CD14-positive monocyte (primary cell): ENCODE measurements at regions not wholly inside any gene's neighbourhood (a gene's known extent, or its start where the extent isn't known, plus 50 kb on each side); places are given as distances from the start of the nearest gene placed in this dataset.

Experiments
- DNase-seq, 3 donors: peaks; one replicate each; pipeline ENCODE4 v3.0.0-alpha.2; 2011 to 2022
- H2AFZ ChIP-seq: 2 replicates; pipeline ENCODE4 v1.6.0; 2012; ENCODE audit warnings: mild to moderate bottlenecking, low read depth, low read length, inconsistent platforms; ENCODE audit not compliant: insufficient read depth, poor library complexity, severe bottlenecking
- H3K27ac ChIP-seq, 2 donors: 1 replicate in 1 of 2; 2 replicates in 1 of 2; pipeline ENCODE4 v1.5.1; 2012 to 2013; ENCODE audit warnings: low read length in 2 of 2, control low read depth in 1 of 2, inconsistent platforms in 1 of 2, low read depth in 1 of 2, mild to moderate bottlenecking in 1 of 2
- H3K27me3 ChIP-seq, 2 donors: one replicate each; pipeline versions ENCODE4 v1.6.0 to v1.6.1; 2011 to 2013; ENCODE audit warnings: low read length in 2 of 2; ENCODE audit not compliant: control insufficient read depth in 2 of 2, insufficient read depth in 2 of 2
- H3K36me3 ChIP-seq, 2 donors: replicated peaks in 1 of 2; 1 replicate in 1 of 2; 2 replicates in 1 of 2; pipeline versions ENCODE4 v1.5.1 to v1.6.1; 2012 to 2013; ENCODE audit warnings: low read length in 2 of 2, control low read depth in 1 of 2, inconsistent platforms in 1 of 2, mild to moderate bottlenecking in 1 of 2; ENCODE audit not compliant: insufficient read depth in 2 of 2, control insufficient read depth in 1 of 2
- H3K4me1 ChIP-seq, 2 donors: 1 replicate in 1 of 2; 2 replicates in 1 of 2; pipeline versions ENCODE4 v1.5.1 to v1.6.1; 2012 to 2013; ENCODE audit warnings: low read length in 2 of 2, control low read depth in 1 of 2, inconsistent platforms in 1 of 2, mild to moderate bottlenecking in 1 of 2, moderate library complexity in 1 of 2; ENCODE audit not compliant: insufficient read depth in 2 of 2, control insufficient read depth in 1 of 2
- H3K4me2 ChIP-seq: replicated peaks from 2 replicates; pipeline ENCODE3; 2012; ENCODE audit warnings: low read length, moderate library complexity, mild to moderate bottlenecking; ENCODE audit not compliant: poor library complexity, severe bottlenecking; ENCODE audit errors: extremely low read depth
- H3K4me3 ChIP-seq, 3 experiments: fragments of 200-600 bp in 1 of 3; sonication (generic) in 1 of 3; replicated peaks in 1 of 3; 1 replicate in 2 of 3; 2 replicates in 1 of 3; pipeline ENCODE4 v1.5.1; 2011 to 2013; ENCODE audit warnings: low read length in 3 of 3, mild to moderate bottlenecking in 3 of 3, control low read depth in 2 of 3, low read depth in 2 of 3, inconsistent platforms in 1 of 3, moderate library complexity in 1 of 3
- H3K79me2 ChIP-seq: 2 replicates; pipeline ENCODE4 v1.6.0; 2012; ENCODE audit warnings: mild to moderate bottlenecking, control low read depth, inconsistent platforms, low read length, moderate library complexity; ENCODE audit not compliant: insufficient read depth
- H3K9ac ChIP-seq: 2 replicates; pipeline ENCODE4 v1.6.0; 2017; ENCODE audit warnings: low read length, mild to moderate bottlenecking; ENCODE audit not compliant: insufficient read depth, poor library complexity, severe bottlenecking
- H3K9me3 ChIP-seq, 2 donors: replicated peaks in 1 of 2; 1 replicate in 1 of 2; 2 replicates in 1 of 2; pipeline versions ENCODE4 v1.5.1 to v1.6.1; 2012 to 2013; ENCODE audit warnings: low read length in 2 of 2, control low read depth in 1 of 2; ENCODE audit not compliant: control insufficient read depth in 1 of 2, insufficient read depth in 1 of 2
- H4K20me1 ChIP-seq: 2 replicates; pipeline ENCODE4 v1.6.0; 2012; ENCODE audit warnings: mild to moderate bottlenecking, low read length, control low read depth, moderate library complexity; ENCODE audit not compliant: insufficient read depth
- H3K27ac Mint-ChIP-seq, 7 donors: one replicate each; pipeline ENCODE4 v1.8.0; 2020; ENCODE audit warnings: mild to moderate bottlenecking in 7 of 7, mixed read lengths in 7 of 7, moderate library complexity in 6 of 7, inconsistent platforms in 2 of 7
- H3K27me3 Mint-ChIP-seq, 3 donors: one replicate each; pipeline ENCODE4 v1.8.0; 2021 to 2022; ENCODE audit warnings: low read depth in 3 of 3, mild to moderate bottlenecking in 3 of 3, mixed read lengths in 3 of 3, moderate library complexity in 3 of 3, inconsistent platforms in 1 of 3
- H3K36me3 Mint-ChIP-seq, 2 donors: one replicate each; pipeline ENCODE4 v1.8.0; 2020; ENCODE audit warnings: mixed read lengths in 2 of 2, inconsistent platforms in 1 of 2, mild to moderate bottlenecking in 1 of 2
- H3K4me1 Mint-ChIP-seq: one replicate; pipeline ENCODE4 v1.8.0; 2020; ENCODE audit warnings: mild to moderate bottlenecking, mixed read lengths
- H3K4me3 Mint-ChIP-seq, 2 donors: one replicate each; pipeline ENCODE4 v1.8.0; 2020; ENCODE audit warnings: mild to moderate bottlenecking in 2 of 2, mixed read lengths in 2 of 2, moderate library complexity in 1 of 2
- H3K9me3 Mint-ChIP-seq, 7 donors: one replicate each; pipeline ENCODE4 v1.8.0; 2020 to 2022; ENCODE audit warnings: mixed read lengths in 7 of 7, mild to moderate bottlenecking in 6 of 7, moderate library complexity in 6 of 7, inconsistent platforms in 2 of 7
- CTCF ChIP-seq: fragments of 200-600 bp; IDR thresholded peaks from one replicate; pipeline ENCODE4 v1.8.0; 2022; ENCODE audit warnings: antibody characterized with exemption, mild to moderate bottlenecking
- WGBS: methylation state at CpG from one replicate; pipeline ENCODE4 v1.1.5; 2013; ENCODE audit warnings: missing lambda C conversion rate; ENCODE audit not compliant: insufficient coverage; 5-methylcytosine and 5-hydroxymethylcytosine counted together
- intact Hi-C, 2 donors: fragments of 100-400 bp; cut with micrococcal nuclease; formaldehyde crosslinking; loops; one replicate each; pipeline versions ENCODE4 v1.15.0 to v1.15.1; 2023

GRCh38 chr3:193980326-193980725 lies 155.6 kb upstream of the HES1 start:
- no peak for DNase-seq
- no peak overlapping the region for H3K4me2 ChIP-seq
- H3K4me1 ChIP-seq = peaks cover 30 to 36% of the 10 kb centered on the region in 2 donors
- no peak for TF ChIP-seq CTCF
- no peaks in the 10 kb centered on the region for H4K20me1 ChIP-seq
- no peaks in the 10 kb centered on the region for H3K36me3 ChIP-seq
- H3K27me3 ChIP-seq = peaks cover 4 to 5% of the 10 kb centered on the region in 2 donors
- peaks cover 8 to 12% (median 9%) of the 10 kb centered on the region in 3 donors for H3K27me3 Mint-ChIP-seq
- H3K9ac ChIP-seq = no peak overlapping the region
- WGBS = 92% methylated on average over 4 of the region's 7 CpGs
- H3K36me3 Mint-ChIP-seq = peaks cover 0 to 5% of the 10 kb centered on the region in 2 donors
- no peak overlapping the region for H3K4me3 Mint-ChIP-seq
- no peaks in the 10 kb centered on the region for H3K9me3 ChIP-seq
- no peaks in the 10 kb centered on the region for H3K79me2 ChIP-seq
- no peak overlapping the region for H2AFZ ChIP-seq
- H3K9me3 Mint-ChIP-seq = no peaks in the 10 kb centered on the region
- no peak overlapping the region for H3K27ac Mint-ChIP-seq
- H3K4me1 Mint-ChIP-seq = peaks cover 46% of the 10 kb centered on the region
- H3K4me3 ChIP-seq = no peak overlapping the region
- intact Hi-C loops = no loop called here
- H3K27ac ChIP-seq = no peak overlapping the region

DNA sequence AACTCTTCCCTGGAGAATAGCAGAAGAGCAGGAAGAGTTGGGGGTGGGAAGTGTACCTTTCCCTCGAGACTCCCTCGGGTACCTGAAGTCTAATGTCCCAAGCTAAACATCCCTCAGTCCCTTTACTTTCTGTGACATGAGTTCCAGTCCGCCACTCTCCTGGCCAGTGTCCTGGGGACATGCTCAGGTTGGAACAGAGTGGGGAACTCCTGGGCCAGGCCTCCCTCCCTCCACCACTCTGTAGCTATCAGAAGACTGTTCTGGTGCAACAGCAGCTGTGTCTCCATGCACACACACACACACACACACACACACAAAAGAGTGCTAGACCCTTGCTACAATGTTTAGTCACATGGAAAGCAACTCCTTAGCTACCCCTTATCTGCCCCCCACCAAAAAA lies 155.0 kb upstream of the HES1 start:
- Mint-ChIP-seq H3K4me3 (peak overlapping the region in 1 of 2 donors; percentile 0), H3K27ac (peak overlapping the region in 1 of 7 donors; percentile 11), H3K9me3 (peaks cover 0 to 3% (median 0%) of the 10 kb centered on the region in 7 donors), H3K27me3 (peaks cover 3 to 16% (median 8%) of the 10 kb centered on the region in 3 donors), H3K36me3 (peaks cover 0 to 5% of the 10 kb centered on the region in 2 donors), H3K4me1 (peaks cover 50% of the 10 kb centered on the region)
- Histone ChIP-seq H3K9me3 (no peaks in the 10 kb centered on the region), H3K4me2 (no peak overlapping the region), H3K27ac (no peak overlapping the region), H4K20me1 (no peaks in the 10 kb centered on the region), H3K36me3 (no peaks in the 10 kb centered on the region), H3K9ac (no peak overlapping the region), H3K4me3 (no peak overlapping the region), H2AFZ (no peak overlapping the region), H3K79me2 (no peaks in the 10 kb centered on the region), H3K27me3 (peaks cover 0 to 4% of the 10 kb centered on the region in 2 donors), H3K4me1 (peaks cover 30 to 36% of the 10 kb centered on the region in 2 donors)
- 97% methylated on average over 3 of the region's 3 CpGs for WGBS
- no peak for DNase-seq
- intact Hi-C loops = no loop called here
- no peak for TF ChIP-seq CTCF
